IMR-90 (cell line): ENCODE measurements at regions not wholly inside any gene's neighbourhood (a gene's known extent, or its start where the extent isn't known, plus 50 kb on each side); places are given as distances from the start of the nearest gene placed in this dataset.

Experiments used
- ATAC-seq: fragments of 200-7000 bp; cut with Tn5 transposase; 2 replicates; pipeline ENCODE4 v1.9.1; 2020; ENCODE audit warnings: low read depth, mild to moderate bottlenecking, moderate library complexity
- BruUV-seq: library from RNA; stranded (reverse); fragments of 400-500 nt; replicated peaks from 2 replicates; lab custom pipeline; 2021; lab: Mats Ljungman, UMichigan
- CTCF ChIA-PET: fragments of 300-600 bp; formaldehyde crosslinking; extraction: SDS; loops from one replicate; lab custom pipeline; 2021; ENCODE audit warnings: antibody characterized with exemption; lab: Yijun Ruan, JAX
- POLR2A ChIA-PET: fragments of 300-600 bp; sonication (Branson Sonifier 250); formaldehyde crosslinking; loops from one replicate; lab custom pipeline; 2022; ENCODE audit warnings: antibody characterized with exemption; ENCODE audit not compliant: unreplicated experiment; lab: Charles Lee
- DNase-seq: peaks from one replicate; pipeline ENCODE4 v3.0.0; 2013
- H2AFZ ChIP-seq: replicated peaks from 2 replicates; pipeline ENCODE3; 2013; ENCODE audit warnings: low read length, mild to moderate bottlenecking; ENCODE audit not compliant: poor library complexity
- H2AK5ac ChIP-seq: 2 replicates; pipeline ENCODE4 v1.6.1; 2013; ENCODE audit warnings: low read depth, low read length, inconsistent platforms
- H2AK9ac ChIP-seq: replicated peaks from 2 replicates; pipeline ENCODE3; 2013; ENCODE audit warnings: mild to moderate bottlenecking, low read depth, low read length, moderate library complexity; ENCODE audit not compliant: poor library complexity
- H2BK120ac ChIP-seq: 2 replicates; pipeline ENCODE4 v1.6.1; 2013; ENCODE audit warnings: low read depth, low read length, inconsistent platforms
- H2BK15ac ChIP-seq: 3 replicates; pipeline ENCODE4 v1.6.1; 2013; ENCODE audit warnings: low read depth, low read length, inconsistent platforms
- H2BK20ac ChIP-seq: 2 replicates; pipeline ENCODE4 v1.6.1; 2013; ENCODE audit warnings: low read depth, mild to moderate bottlenecking, inconsistent platforms, low read length, moderate library complexity
- H2BK5ac ChIP-seq: 2 replicates; pipeline ENCODE4 v1.6.1; 2013; ENCODE audit warnings: mild to moderate bottlenecking, low read depth, low read length, inconsistent platforms; ENCODE audit not compliant: poor library complexity, severe bottlenecking
- H3K14ac ChIP-seq: replicated peaks from 2 replicates; pipeline ENCODE4 v1.6.1; 2013; ENCODE audit warnings: low read depth, low read length, inconsistent platforms
- H3K18ac ChIP-seq: 2 replicates; pipeline ENCODE4 v1.6.1; 2013; ENCODE audit warnings: low read depth, low read length, control low read depth
- H3K23ac ChIP-seq: 2 replicates; pipeline ENCODE4 v1.6.1; 2013; ENCODE audit warnings: low read depth, low read length, inconsistent platforms
- H3K27ac ChIP-seq: 2 replicates; pipeline ENCODE4 v1.5.1; 2013; ENCODE audit warnings: mild to moderate bottlenecking, control low read depth, low read length; ENCODE audit not compliant: insufficient read depth
- H3K27me3 ChIP-seq: 2 replicates; pipeline ENCODE4 v1.6.1; 2013; ENCODE audit warnings: low read length; ENCODE audit not compliant: control insufficient read depth, insufficient read depth
- H3K36me3 ChIP-seq: 2 replicates; pipeline ENCODE4 v1.6.1; 2013; ENCODE audit warnings: low read length, mixed read lengths; ENCODE audit not compliant: control insufficient read depth, insufficient read depth
- H3K4ac ChIP-seq: 2 replicates; pipeline ENCODE4 v1.6.1; 2013; ENCODE audit warnings: low read depth, low read length, inconsistent platforms
- H3K4me1 ChIP-seq: 2 replicates; pipeline ENCODE4 v1.6.1; 2013; ENCODE audit warnings: low read length, mixed read lengths; ENCODE audit not compliant: control insufficient read depth, insufficient read depth
- H3K4me2 ChIP-seq: 2 replicates; pipeline ENCODE4 v1.6.1; 2013; ENCODE audit warnings: low read depth, mild to moderate bottlenecking, control low read depth, low read length, moderate library complexity
- H3K4me3 ChIP-seq: 2 replicates; pipeline ENCODE4 v1.5.1; 2013; ENCODE audit warnings: low read depth, mild to moderate bottlenecking, control low read depth, low read length, moderate library complexity; ENCODE audit not compliant: insufficient read depth
- H3K56ac ChIP-seq: 2 replicates; pipeline ENCODE4 v1.6.1; 2013; ENCODE audit warnings: low read length, inconsistent platforms; ENCODE audit not compliant: insufficient read depth; ENCODE audit errors: extremely low read depth
- H3K79me1 ChIP-seq, 2 experiments: 2 replicates each; pipeline ENCODE4 v1.6.1; 2013; ENCODE audit warnings: low read length in 2 of 2, inconsistent platforms in 1 of 2, low read depth in 1 of 2
- H3K9ac ChIP-seq: 2 replicates; pipeline ENCODE4 v1.6.1; 2013; ENCODE audit warnings: low read depth, low read length, control low read depth
- H3K9me1 ChIP-seq: 2 replicates; pipeline ENCODE4 v1.6.1; 2013; ENCODE audit warnings: low read length, inconsistent platforms; ENCODE audit not compliant: insufficient read depth
- H3K9me3 ChIP-seq: 2 replicates; pipeline ENCODE4 v1.6.1; 2013; ENCODE audit warnings: low read length; ENCODE audit not compliant: control insufficient read depth, insufficient read depth
- H4K20me1 ChIP-seq: 2 replicates; pipeline ENCODE4 v1.6.1; 2013; ENCODE audit warnings: low read length, inconsistent platforms; ENCODE audit not compliant: insufficient read depth
- H4K5ac ChIP-seq: 2 replicates; pipeline ENCODE4 v1.6.1; 2013; ENCODE audit warnings: mild to moderate bottlenecking, low read depth, low read length, control low read depth
- H4K8ac ChIP-seq, 2 experiments: 2 replicates each; pipeline ENCODE4 v1.6.1; 2013; ENCODE audit warnings: low read depth in 2 of 2, low read length in 2 of 2, control low read depth in 1 of 2, inconsistent platforms in 1 of 2
- H4K91ac ChIP-seq: 2 replicates; pipeline ENCODE4 v1.6.1; 2013; ENCODE audit warnings: low read depth, low read length, inconsistent platforms; ENCODE audit not compliant: insufficient read depth
- CEBPB ChIP-seq: IDR thresholded peaks from 2 replicates; pipeline ENCODE4 v1.6.1; 2012; ENCODE audit warnings: low read depth, low read length, improper control_type of control experiment
- CHD1 ChIP-seq: IDR thresholded peaks from 2 replicates; pipeline ENCODE4 v1.6.1; 2012; ENCODE audit warnings: low read depth, low read length, improper control_type of control experiment
- CTCF ChIP-seq: conservative IDR thresholded peaks from 2 replicates; pipeline ENCODE4 v1.5.1; 2012; ENCODE audit warnings: mild to moderate bottlenecking, low read depth, low read length, improper control_type of control experiment
- FOS ChIP-seq: fragments of 150-350 bp; IDR thresholded peaks from 2 replicates; pipeline ENCODE4 v1.6.1; 2016; ENCODE audit warnings: low read depth, low read length
- MAZ ChIP-seq: IDR thresholded peaks from 2 replicates; pipeline ENCODE4 v1.6.1; 2012; ENCODE audit warnings: low read depth, mild to moderate bottlenecking, low read length, improper control_type of control experiment, moderate library complexity, borderline replicate concordance
- MXI1 ChIP-seq: IDR thresholded peaks from 2 replicates; pipeline ENCODE4 v1.6.1; 2012; ENCODE audit warnings: low read depth, mild to moderate bottlenecking, low read length, moderate library complexity, borderline replicate concordance
- RAD21 ChIP-seq: IDR thresholded peaks from 2 replicates; pipeline ENCODE4 v1.6.1; 2012; ENCODE audit warnings: low read length, improper control_type of control experiment
- SMC3 ChIP-seq: fragments of 150-350 bp; IDR thresholded peaks from 2 replicates; pipeline ENCODE4 v1.6.1; 2016; ENCODE audit warnings: low read depth, mild to moderate bottlenecking, antibody characterized with exemption, low read length, moderate library complexity
- USF2 ChIP-seq: fragments of 150-350 bp; IDR thresholded peaks from 2 replicates; pipeline ENCODE4 v1.6.1; 2017; ENCODE audit warnings: mild to moderate bottlenecking, antibody characterized with exemption, low read length, low read depth
- WGBS, 2 experiments: methylation state at CpG; one replicate each; pipeline versions ENCODE4 v1.1.5 to v1.1.7; 2013; ENCODE audit warnings: missing lambda C conversion rate in 2 of 2; ENCODE audit not compliant: insufficient read length in 1 of 2; ENCODE audit errors: extremely low coverage in 2 of 2; 5-methylcytosine and 5-hydroxymethylcytosine counted together
- dilution Hi-C: fragments of 300-500 bp; cut with HindIII; formaldehyde crosslinking; loops from one replicate; pipeline ENCODE4 v1.14.3; 2018; ENCODE audit warnings: low sequenced_read_pairs; ENCODE audit not compliant: unreplicated experiment
- in situ Hi-C: fragments of 300-500 bp; cut with MboI; formaldehyde crosslinking; loops from 3 replicates; pipeline ENCODE4 v1.14.3; 2019; ENCODE audit warnings: low sequenced_read_pairs, inconsistent platforms, mixed read lengths
- intact Hi-C: fragments of 100-400 bp; cut with micrococcal nuclease; formaldehyde crosslinking; loops from 2 replicates; pipeline ENCODE4 v1.10.0; 2022

- Histone ChIP-seq H3K14ac (peak overlapping the region; percentile 57), H3K79me1 (no peaks in the 10 kb centered on the region), H4K5ac (no peak overlapping the region; the same call in 1 of the 2 replicates), H2AK9ac (no peak overlapping the region), H4K8ac (peak overlapping the region in 1 of 2 experiments; percentile 80; a peak in 2 of 4 replicates), H4K91ac (peak overlapping the region; percentile 70), H3K9ac (no peak overlapping the region), H3K27ac (no peak overlapping the region), H3K56ac (no peak overlapping the region), H2BK20ac (peak overlapping the region; percentile 72), H3K4ac (peak overlapping the region; percentile 83), H3K4me1 (peaks cover 8% of the 10 kb centered on the region), H3K9me3 (no peaks in the 10 kb centered on the region), H3K4me2 (no peak overlapping the region), H2AFZ (peak overlapping the region; percentile 48), H3K36me3 (no peaks in the 10 kb centered on the region), H2BK5ac (peak overlapping the region; percentile 40), H3K18ac (peak overlapping the region; percentile 13; the same call in 1 of the 2 replicates), H2BK15ac (peak overlapping the region; percentile 71), H3K4me3 (no peak overlapping the region), H3K27me3 (no peaks in the 10 kb centered on the region), H3K23ac (peak overlapping the region; percentile 5; the same call in 1 of the 2 replicates), H2BK120ac (peak overlapping the region; percentile 77), H3K9me1 (peaks cover 5% of the 10 kb centered on the region; the same call in 1 of the 2 replicates), H2AK5ac (peak overlapping the region; percentile 79), H4K20me1 (no peaks in the 10 kb centered on the region)
- dilution Hi-C loops (no loop called here), intact Hi-C loops (no loop called here), in situ Hi-C loops (no loop called here)
- ATAC-seq (no peak), DNase-seq (no peak)
- ChIA-PET POLR2A (no interaction called here), CTCF (interaction anchor here (1.0 kb wide), 1 partner anchor 97 kb away, joined by 3 read pairs; no protein-coding TSS in a partner anchor)
- TF ChIP-seq SMC3 (no peak), CEBPB (no peak), FOS (no peak), USF2 (no peak), MAZ (no peak), CHD1 (no peak), MXI1 (no peak), RAD21 (no peak), CTCF (no peak)
- WGBS, 2 experiments = 83% methylated on average over 1 of the region's 4 CpGs; no CpG with 5 or more reads in 1 of the 2 experiments
- no TSS peak for BruUV-seq
These were observed 56.7 kb upstream of the PALMD start for GRCh38 chr1:99589186-99589636.
